ENCODE measurements at regions not wholly inside any gene's neighbourhood (a gene's known extent, or its start where the extent isn't known, plus 50 kb on each side); places are given as distances from the start of the nearest gene placed in this dataset.
"Not testable (repeated sequence)": the region's sequence is repeated elsewhere in the genome, so short reads cannot be mapped to it uniquely, and the experiment has no call there.

DNA sequence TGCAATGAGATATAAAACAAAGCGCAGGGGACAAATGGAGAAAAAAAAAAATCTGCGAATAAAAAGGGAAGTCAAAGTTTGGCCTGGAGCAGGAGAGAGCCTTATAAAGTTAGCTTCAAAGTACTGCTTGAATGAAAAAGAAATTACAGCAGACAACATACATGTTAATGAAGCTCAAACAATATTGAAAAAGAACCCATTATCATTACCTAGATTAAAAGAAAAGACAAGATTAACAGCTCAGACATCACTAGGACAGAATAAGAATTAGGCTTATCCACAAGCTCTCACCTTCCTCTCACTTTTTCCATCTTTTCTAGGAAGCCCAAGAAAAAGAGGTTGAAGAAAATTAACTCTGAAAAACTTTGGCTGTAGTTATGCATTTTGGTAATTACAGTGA, 503.5 kb downstream of the ETNK1 start:
- TF ChIP-seq ZFX (IDR thresholded peaks at IDR 0.05; ENCODE audit: borderline replicate concordance) = no peak
- TF ChIP-seq, protein P1, sequence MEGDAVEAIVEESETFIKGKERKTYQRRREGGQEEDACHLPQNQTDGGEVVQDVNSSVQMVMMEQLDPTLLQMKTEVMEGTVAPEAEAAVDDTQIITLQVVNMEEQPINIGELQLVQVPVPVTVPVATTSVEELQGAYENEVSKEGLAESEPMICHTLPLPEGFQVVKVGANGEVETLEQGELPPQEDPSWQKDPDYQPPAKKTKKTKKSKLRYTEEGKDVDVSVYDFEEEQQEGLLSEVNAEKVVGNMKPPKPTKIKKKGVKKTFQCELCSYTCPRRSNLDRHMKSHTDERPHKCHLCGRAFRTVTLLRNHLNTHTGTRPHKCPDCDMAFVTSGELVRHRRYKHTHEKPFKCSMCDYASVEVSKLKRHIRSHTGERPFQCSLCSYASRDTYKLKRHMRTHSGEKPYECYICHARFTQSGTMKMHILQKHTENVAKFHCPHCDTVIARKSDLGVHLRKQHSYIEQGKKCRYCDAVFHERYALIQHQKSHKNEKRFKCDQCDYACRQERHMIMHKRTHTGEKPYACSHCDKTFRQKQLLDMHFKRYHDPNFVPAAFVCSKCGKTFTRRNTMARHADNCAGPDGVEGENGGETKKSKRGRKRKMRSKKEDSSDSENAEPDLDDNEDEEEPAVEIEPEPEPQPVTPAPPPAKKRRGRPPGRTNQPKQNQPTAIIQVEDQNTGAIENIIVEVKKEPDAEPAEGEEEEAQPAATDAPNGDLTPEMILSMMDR (IDR thresholded peaks at IDR 0.05) = no peak
- no peak overlapping the region for H3K27ac ChIP-seq

GRCh38 chr12:23132357-23132756, 507.4 kb downstream of the ETNK1 start:
- no peak overlapping the region for H3K27ac ChIP-seq
- TF ChIP-seq, protein P1 (IDR thresholded peaks at IDR 0.05) = no peak
- no peak for TF ChIP-seq ZFX (IDR thresholded peaks at IDR 0.05; ENCODE audit: borderline replicate concordance)

GRCh38 chr12:23133471-23133870, 508.5 kb downstream of the ETNK1 start:
- no peak overlapping the region for H3K27ac ChIP-seq
- TF ChIP-seq ZFX (IDR thresholded peaks at IDR 0.05; ENCODE audit: borderline replicate concordance) = no peak
- TF ChIP-seq, protein P1 (IDR thresholded peaks at IDR 0.05) = no peak

DNA sequence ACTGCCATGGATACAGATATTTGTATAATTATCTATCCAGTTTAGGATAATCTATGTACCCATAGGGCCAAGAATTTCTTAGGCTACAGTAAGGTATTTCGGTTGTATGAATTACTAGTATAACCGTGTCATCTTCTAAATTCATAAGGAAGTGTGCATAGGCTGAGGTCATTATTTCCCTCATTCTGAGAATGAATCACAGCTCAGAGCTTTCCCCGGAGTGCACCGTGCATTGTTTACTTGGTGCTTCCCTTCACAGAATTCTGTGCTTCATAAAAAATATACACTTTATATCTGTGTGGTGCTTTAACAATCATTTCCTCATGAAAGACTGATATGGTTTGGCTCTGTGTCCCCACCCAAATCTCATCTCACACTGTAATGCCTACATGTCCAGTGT, 514.1 kb downstream of the ETNK1 start:
- H3K27ac ChIP-seq = no peak overlapping the region
- no peak for TF ChIP-seq ZFX (IDR thresholded peaks at IDR 0.05; ENCODE audit: borderline replicate concordance)
- TF ChIP-seq, protein P1 (IDR thresholded peaks at IDR 0.05) = no peak

GRCh38 chr12:23140710-23141109, 515.7 kb downstream of the ETNK1 start:
- H3K27ac ChIP-seq = no peak overlapping the region
- TF ChIP-seq ZFX (IDR thresholded peaks at IDR 0.05; ENCODE audit: borderline replicate concordance) = no peak
- TF ChIP-seq, protein P1 (IDR thresholded peaks at IDR 0.05) = no peak

DNA sequence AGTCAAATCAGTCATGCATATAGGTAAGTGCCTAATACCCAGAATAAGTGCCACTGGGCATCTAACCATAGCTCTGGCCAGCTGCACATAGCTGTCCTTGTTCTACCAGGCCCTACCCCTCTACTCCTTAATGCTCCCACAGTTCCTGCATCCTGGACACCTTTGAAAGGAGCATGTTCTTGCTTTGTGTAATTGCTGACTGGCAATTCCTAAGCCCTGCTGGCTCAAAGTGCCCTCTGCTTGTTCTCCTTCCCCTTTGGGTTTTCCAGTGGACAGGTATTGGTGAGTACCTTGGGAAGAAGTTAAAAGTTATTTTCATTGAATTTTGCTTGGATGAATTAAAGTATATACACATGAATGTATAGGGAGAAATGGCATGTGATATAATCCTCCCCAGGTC, 516.4 kb downstream of the ETNK1 start:
- no peak overlapping the region for H3K27ac ChIP-seq
- TF ChIP-seq, protein P1 (IDR thresholded peaks at IDR 0.05) = no peak
- TF ChIP-seq ZFX (IDR thresholded peaks at IDR 0.05; ENCODE audit: borderline replicate concordance) = no peak

GRCh38 chr12:23146070-23146469, 521.1 kb downstream of the ETNK1 start:
- TF ChIP-seq, protein P1 (IDR thresholded peaks at IDR 0.05) = 0 out of 2 replicates have a peak, but pooled peaks have one; percentile 5
- H3K27ac ChIP-seq = not testable (repeated sequence)

Measured in 22Rv1 (cell line).